GM12864 (cell line): ENCODE measurements at regions not wholly inside any gene's neighbourhood (a gene's known extent, or its start where the extent isn't known, plus 50 kb on each side); places are given as distances from the start of the nearest gene placed in this dataset.
"Not testable (repeated sequence)": the region's sequence is repeated elsewhere in the genome, so short reads cannot be mapped to it uniquely, and the experiment has no call there.

ENCODE experiments used
- DNase-seq: peaks from one replicate; pipeline ENCODE4 v3.0.0-alpha.2; 2011; ENCODE audit warnings: low read depth
- H3K4me3 ChIP-seq: 2 replicates; pipeline ENCODE4 v1.5.1; 2011; ENCODE audit warnings: mild to moderate bottlenecking, low read depth, low read length, control low read depth
- CTCF ChIP-seq: IDR thresholded peaks from 2 replicates; pipeline ENCODE4 v1.5.1; 2011; ENCODE audit warnings: low read depth, mild to moderate bottlenecking, moderate library complexity, low read length, control low read depth, inconsistent platforms; ENCODE audit errors: missing control alignments

GRCh38 chr2:17194083-17194482 is 324.2 kb downstream of the RAD51AP2 start:
- no peak overlapping the region for H3K4me3 ChIP-seq
- DNase-seq = no peak
- TF ChIP-seq CTCF = no peak

- not testable (repeated sequence) for H3K4me3 ChIP-seq, DNase-seq
Measured at GRCh38 chr2:17193433-17193890, 324.8 kb downstream of the RAD51AP2 start.

- no peak overlapping the region for H3K4me3 ChIP-seq
Measured at GRCh38 chr2:17191223-17191622, 327.0 kb downstream of the RAD51AP2 start.

GRCh38 chr2:17190527-17190926 is 327.7 kb downstream of the RAD51AP2 start:
- no peak for TF ChIP-seq CTCF
- DNase-seq = no peak

More at GRCh38 chr2:17191223-17191622, 327.0 kb downstream of the RAD51AP2 start:
- DNase-seq = no peak
- TF ChIP-seq CTCF = no peak

GRCh38 chr2:17188721-17189120 is 329.5 kb downstream of the RAD51AP2 start:
- no peak overlapping the region for H3K4me3 ChIP-seq
- DNase-seq = no peak
- no peak for TF ChIP-seq CTCF

More at GRCh38 chr2:17190527-17190926, 327.7 kb downstream of the RAD51AP2 start:
- no peak overlapping the region for H3K4me3 ChIP-seq

- DNase-seq = no peak
- H3K4me3 ChIP-seq = no peak overlapping the region
- no peak for TF ChIP-seq CTCF
Measured at GRCh38 chr2:17184512-17184911, 333.7 kb downstream of the RAD51AP2 start.

GRCh38 chr2:17182399-17182798 is 335.8 kb downstream of the RAD51AP2 start:
- no peak overlapping the region for H3K4me3 ChIP-seq
- no peak for DNase-seq
- TF ChIP-seq CTCF = no peak
